ENCODE measurements at regions not wholly inside any gene's neighbourhood (a gene's known extent, or its start where the extent isn't known, plus 50 kb on each side); places are given as distances from the start of the nearest gene placed in this dataset.
A peak's percentile ranks its signal among the peaks of the same experiment; 100 is the strongest.

- DNase-seq = no peak
- Histone ChIP-seq H3K27me3 (ENCODE audit: control insufficient read depth in 2 of 2, insufficient read depth in 2 of 2, low read length in 2 of 2) (no peaks in the 10 kb centered on the region), H3K79me2 (ENCODE audit: insufficient read depth, low read length) (no peaks in the 10 kb centered on the region), H3K36me3 (replicated peaks in 1 of 2; ENCODE audit: control insufficient read depth in 1 of 2, insufficient read depth in 2 of 2, low read length in 2 of 2) (no peaks in the 10 kb centered on the region), H3K4me3 (replicated peaks in 1 of 3; ENCODE audit: low read depth in 2 of 3, low read length in 3 of 3) (no peak overlapping the region), H2AFZ (ENCODE audit: insufficient read depth, low read depth, low read length, poor library complexity, severe bottlenecking) (no peak overlapping the region), H3K4me1 (ENCODE audit: control insufficient read depth in 1 of 2, insufficient read depth in 2 of 2, low read length in 2 of 2) (no peaks in the 10 kb centered on the region), H3K27ac (ENCODE audit: low read depth in 1 of 2, low read length in 2 of 2) (no peak overlapping the region), H3K9ac (ENCODE audit: insufficient read depth, low read length, poor library complexity, severe bottlenecking) (no peak overlapping the region), H4K20me1 (ENCODE audit: insufficient read depth, low read length) (no peaks in the 10 kb centered on the region), H3K9me3 (replicated peaks in 1 of 2; ENCODE audit: control insufficient read depth in 1 of 2, insufficient read depth in 1 of 2, low read length in 2 of 2) (no peaks in the 10 kb centered on the region), H3K4me2 (replicated peaks; ENCODE audit: extremely low read depth, low read length, poor library complexity, severe bottlenecking) (no peak overlapping the region)
- peak overlapping the region in 1 of 7 donors; percentile 2 for H3K27ac Mint-ChIP-seq
- no peak for TF ChIP-seq CTCF (IDR thresholded peaks at IDR 0.05)
- no peaks in the 10 kb centered on the region for H3K27me3 Mint-ChIP-seq (ENCODE audit: low read depth in 3 of 3)
- intact Hi-C loops (cut with micrococcal nuclease) = no loop called here
- 80% methylated on average over 1 of the region's 2 CpGs for WGBS (ENCODE audit: insufficient coverage)
- no peak overlapping the region for H3K4me3 Mint-ChIP-seq
- peaks cover 0 to 10% (median 4%) of the 10 kb centered on the region in 7 donors for H3K9me3 Mint-ChIP-seq
- H3K36me3 Mint-ChIP-seq = no peaks in the 10 kb centered on the region
- H3K4me1 Mint-ChIP-seq = no peaks in the 10 kb centered on the region
These were observed 89.5 kb upstream of the GRIA1 start for GRCh38 chr5:153400931-153401330.

GRCh38 chr5:153402550-153402949, 87.9 kb upstream of the GRIA1 start:
- Histone ChIP-seq H3K27me3 (ENCODE audit: control insufficient read depth in 2 of 2, insufficient read depth in 2 of 2, low read length in 2 of 2) (no peaks in the 10 kb centered on the region), H3K36me3 (replicated peaks in 1 of 2; ENCODE audit: control insufficient read depth in 1 of 2, insufficient read depth in 2 of 2, low read length in 2 of 2) (no peaks in the 10 kb centered on the region), H2AFZ (ENCODE audit: insufficient read depth, low read depth, low read length, poor library complexity, severe bottlenecking) (no peak overlapping the region), H3K27ac (ENCODE audit: low read depth in 1 of 2, low read length in 2 of 2) (no peak overlapping the region), H3K4me2 (replicated peaks; ENCODE audit: extremely low read depth, low read length, poor library complexity, severe bottlenecking) (no peak overlapping the region), H4K20me1 (ENCODE audit: insufficient read depth, low read length) (no peaks in the 10 kb centered on the region), H3K79me2 (ENCODE audit: insufficient read depth, low read length) (no peaks in the 10 kb centered on the region), H3K4me3 (replicated peaks in 1 of 3; ENCODE audit: low read depth in 2 of 3, low read length in 3 of 3) (no peak overlapping the region), H3K9me3 (replicated peaks in 1 of 2; ENCODE audit: control insufficient read depth in 1 of 2, insufficient read depth in 1 of 2, low read length in 2 of 2) (no peaks in the 10 kb centered on the region), H3K9ac (ENCODE audit: insufficient read depth, low read length, poor library complexity, severe bottlenecking) (no peak overlapping the region), H3K4me1 (ENCODE audit: control insufficient read depth in 1 of 2, insufficient read depth in 2 of 2, low read length in 2 of 2) (no peaks in the 10 kb centered on the region)
- Mint-ChIP-seq H3K9me3 (peaks cover 0 to 7% (median 2%) of the 10 kb centered on the region in 7 donors), H3K27ac (no peak overlapping the region), H3K27me3 (ENCODE audit: low read depth in 3 of 3) (no peaks in the 10 kb centered on the region), H3K4me3 (no peak overlapping the region), H3K4me1 (no peaks in the 10 kb centered on the region), H3K36me3 (no peaks in the 10 kb centered on the region)
- TF ChIP-seq CTCF (IDR thresholded peaks at IDR 0.05) = no peak
- DNase-seq = no peak
- intact Hi-C loops (cut with micrococcal nuclease) = no loop called here
